Gastrocnemius medialis (tissue), 4 donors: ENCODE measurements at regions not wholly inside any gene's neighbourhood (a gene's known extent, or its start where the extent isn't known, plus 50 kb on each side); places are given as distances from the start of the nearest gene placed in this dataset.

Experiments
- CTCF ChIP-seq, 5 experiments: fragments of 450-650 bp in 3 of 5; fragments of 200-600 bp in 2 of 5; sonication (generic) in 2 of 5; IDR thresholded peaks in 4 of 5; conservative IDR thresholded peaks in 1 of 5; 1 replicate in 4 of 5; 2 replicates in 1 of 5; pipeline ENCODE4 v1.5.1; 2016 to 2019; ENCODE audit warnings: antibody characterized with exemption in 5 of 5, mild to moderate bottlenecking in 3 of 5, moderate library complexity in 3 of 5
- POLR2A ChIP-seq, 2 donors: fragments of 450-650 bp; IDR thresholded peaks; one replicate each; pipeline ENCODE4 v1.6.1; 2017; ENCODE audit warnings: antibody characterized with exemption in 2 of 2, mild to moderate bottlenecking in 2 of 2, moderate library complexity in 2 of 2

- TF ChIP-seq CTCF (IDR thresholded peaks at IDR 0.05 in 4 of 5, conservative IDR thresholded peaks at IDR 0.05 in 1 of 5) (no peak), POLR2A (IDR thresholded peaks at IDR 0.05) (no peak)
Measured at GRCh38 chr13:97535614-97536013, 101.6 kb downstream of the RAP2A start.
